ENCODE measurements at regions not wholly inside any gene's neighbourhood (a gene's known extent, or its start where the extent isn't known, plus 50 kb on each side); places are given as distances from the start of the nearest gene placed in this dataset.

- Histone ChIP-seq H3K79me2 (ENCODE audit: insufficient read depth, low read length) (peaks cover 32% of the 10 kb centered on the region), H3K4me1 (ENCODE audit: insufficient read depth, low read length) (no peaks in the 10 kb centered on the region), H3K4me2 (ENCODE audit: insufficient read depth, low read length) (no peak overlapping the region), H3K4me3 (ENCODE audit: insufficient read depth, low read length) (no peak overlapping the region), H3K36me3 (ENCODE audit: insufficient read depth, low read length) (peaks cover 79% of the 10 kb centered on the region), H3K9me3 (ENCODE audit: low read depth, low read length) (no peaks in the 10 kb centered on the region), H3K27ac (ENCODE audit: low read depth, low read length) (no peak overlapping the region), H2AFZ (ENCODE audit: low read length) (no peak overlapping the region), H3K27me3 (ENCODE audit: insufficient read depth, low read length) (no peaks in the 10 kb centered on the region), H4K20me1 (ENCODE audit: insufficient read depth, low read length) (peaks cover 30% of the 10 kb centered on the region)
- no peak for DNase-seq (ENCODE audit: insufficient read length, low spot score, missing footprints)
- TF ChIP-seq CTCF (IDR thresholded peaks at IDR 0.05; ENCODE audit: extremely low read depth, low read depth, low read length) = no peak
Observed at GRCh38 chr14:101031721-101032120, 128.2 kb upstream of the RTL1 start.

GRCh38 chr14:101032433-101032832, 128.9 kb upstream of the RTL1 start:
- H4K20me1 ChIP-seq (ENCODE audit: insufficient read depth, low read length) = peaks cover 30% of the 10 kb centered on the region

GRCh38 chr14:101033006-101033405, 129.5 kb upstream of the RTL1 start:
- peaks cover 77% of the 10 kb centered on the region for H3K36me3 ChIP-seq (ENCODE audit: insufficient read depth, low read length)
- H3K27me3 ChIP-seq (ENCODE audit: insufficient read depth, low read length) = no peaks in the 10 kb centered on the region
- no peak for DNase-seq (ENCODE audit: insufficient read length, low spot score, missing footprints)
- H3K79me2 ChIP-seq (ENCODE audit: insufficient read depth, low read length) = peaks cover 33% of the 10 kb centered on the region
- TF ChIP-seq CTCF (IDR thresholded peaks at IDR 0.05; ENCODE audit: extremely low read depth, low read depth, low read length) = no peak
- no peaks in the 10 kb centered on the region for H3K4me1 ChIP-seq (ENCODE audit: insufficient read depth, low read length)
- H3K4me3 ChIP-seq (ENCODE audit: insufficient read depth, low read length) = no peak overlapping the region
- H3K4me2 ChIP-seq (ENCODE audit: insufficient read depth, low read length) = no peak overlapping the region
- H3K9me3 ChIP-seq (ENCODE audit: low read depth, low read length) = no peaks in the 10 kb centered on the region
- no peak overlapping the region for H2AFZ ChIP-seq (ENCODE audit: low read length)
- peaks cover 29% of the 10 kb centered on the region for H4K20me1 ChIP-seq (ENCODE audit: insufficient read depth, low read length)
- H3K27ac ChIP-seq (ENCODE audit: low read depth, low read length) = no peak overlapping the region

More at GRCh38 chr14:101032433-101032832, 128.9 kb upstream of the RTL1 start:
- Histone ChIP-seq H3K4me1 (ENCODE audit: insufficient read depth, low read length) (no peaks in the 10 kb centered on the region), H3K79me2 (ENCODE audit: insufficient read depth, low read length) (peaks cover 31% of the 10 kb centered on the region), H3K27me3 (ENCODE audit: insufficient read depth, low read length) (no peaks in the 10 kb centered on the region), H3K27ac (ENCODE audit: low read depth, low read length) (no peak overlapping the region), H2AFZ (ENCODE audit: low read length) (no peak overlapping the region), H3K9me3 (ENCODE audit: low read depth, low read length) (no peaks in the 10 kb centered on the region), H3K4me3 (ENCODE audit: insufficient read depth, low read length) (no peak overlapping the region), H3K36me3 (ENCODE audit: insufficient read depth, low read length) (peaks cover 80% of the 10 kb centered on the region), H3K4me2 (ENCODE audit: insufficient read depth, low read length) (no peak overlapping the region)
- DNase-seq (ENCODE audit: insufficient read length, low spot score, missing footprints) = no peak
- no peak for TF ChIP-seq CTCF (IDR thresholded peaks at IDR 0.05; ENCODE audit: extremely low read depth, low read depth, low read length)

GRCh38 chr14:101033446-101034165, 130.1 kb upstream of the RTL1 start:
- no peaks in the 10 kb centered on the region for H3K9me3 ChIP-seq (ENCODE audit: low read depth, low read length)
- no peak overlapping the region for H3K4me2 ChIP-seq (ENCODE audit: insufficient read depth, low read length)
- DNase-seq (ENCODE audit: insufficient read length, low spot score, missing footprints) = no peak
- H2AFZ ChIP-seq (ENCODE audit: low read length) = no peak overlapping the region
- H3K36me3 ChIP-seq (ENCODE audit: insufficient read depth, low read length) = peaks cover 72% of the 10 kb centered on the region
- no peak for TF ChIP-seq CTCF (IDR thresholded peaks at IDR 0.05; ENCODE audit: extremely low read depth, low read depth, low read length)
- H4K20me1 ChIP-seq (ENCODE audit: insufficient read depth, low read length) = peaks cover 25% of the 10 kb centered on the region
- H3K4me1 ChIP-seq (ENCODE audit: insufficient read depth, low read length) = no peaks in the 10 kb centered on the region
- no peaks in the 10 kb centered on the region for H3K27me3 ChIP-seq (ENCODE audit: insufficient read depth, low read length)
- no peak overlapping the region for H3K4me3 ChIP-seq (ENCODE audit: insufficient read depth, low read length)
- peaks cover 33% of the 10 kb centered on the region for H3K79me2 ChIP-seq (ENCODE audit: insufficient read depth, low read length)
- H3K27ac ChIP-seq (ENCODE audit: low read depth, low read length) = no peak overlapping the region
